Ectodermal cell (in vitro differentiated cells): ENCODE measurements at regions not wholly inside any gene's neighbourhood (a gene's known extent, or its start where the extent isn't known, plus 50 kb on each side); places are given as distances from the start of the nearest gene placed in this dataset.

Experiments
- H3K27ac ChIP-seq: 2 replicates; pipeline ENCODE4 v1.7.0; 2013; ENCODE audit warnings: mild to moderate bottlenecking, low read depth, low read length; ENCODE audit not compliant: insufficient read depth, poor library complexity, severe bottlenecking
- H3K27me3 ChIP-seq: 2 replicates; pipeline ENCODE4 v1.7.0; 2013; ENCODE audit warnings: mild to moderate bottlenecking, low read length; ENCODE audit not compliant: insufficient read depth, control insufficient read depth, poor library complexity, severe bottlenecking
- H3K36me3 ChIP-seq: one replicate; pipeline ENCODE4 v1.7.0; 2013; ENCODE audit warnings: low read length; ENCODE audit not compliant: control insufficient read depth, insufficient read depth
- H3K4me1 ChIP-seq: one replicate; pipeline ENCODE4 v1.7.0; 2013; ENCODE audit warnings: low read length; ENCODE audit not compliant: control insufficient read depth, insufficient read depth
- H3K4me3 ChIP-seq: 2 replicates; pipeline ENCODE4 v1.7.0; 2013; ENCODE audit warnings: low read depth, low read length, control low read depth; ENCODE audit not compliant: insufficient read depth
- H3K9me3 ChIP-seq: 2 replicates; pipeline ENCODE4 v1.7.0; 2013; ENCODE audit warnings: mild to moderate bottlenecking, low read length, moderate library complexity; ENCODE audit not compliant: control insufficient read depth
- WGBS, 2 experiments: methylation state at CpG; one replicate each; pipeline ENCODE4 v1.1.7; 2013; ENCODE audit warnings: missing lambda C conversion rate in 2 of 2; 5-methylcytosine and 5-hydroxymethylcytosine counted together

DNA sequence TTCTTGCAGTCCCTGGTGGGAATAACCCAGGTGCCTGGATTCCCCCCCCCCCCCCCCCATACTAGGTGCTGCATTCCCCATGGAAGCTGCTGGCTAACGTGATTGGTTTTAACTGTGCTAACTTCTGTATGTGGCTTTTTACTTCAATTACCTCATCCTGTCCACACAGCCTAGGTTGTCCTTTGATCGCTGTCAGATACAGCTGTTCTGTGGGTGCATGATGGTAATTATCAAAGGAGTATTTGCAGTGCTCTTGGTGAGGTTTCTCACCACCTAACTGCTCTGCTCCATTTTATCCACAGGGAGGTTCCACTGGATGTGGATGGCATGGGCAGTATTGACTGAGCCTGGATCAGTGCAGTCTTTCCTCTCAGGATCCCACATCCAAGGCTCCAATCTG, 93.0 kb downstream of the ZNF518B start:
- WGBS, 2 experiments, result 86 to 93% methylated on average over 1 to 2 of the region's 2 CpGs
- Histone ChIP-seq H3K9me3 (no peaks in the 10 kb centered on the region), H3K27ac (no peak overlapping the region)

DNA sequence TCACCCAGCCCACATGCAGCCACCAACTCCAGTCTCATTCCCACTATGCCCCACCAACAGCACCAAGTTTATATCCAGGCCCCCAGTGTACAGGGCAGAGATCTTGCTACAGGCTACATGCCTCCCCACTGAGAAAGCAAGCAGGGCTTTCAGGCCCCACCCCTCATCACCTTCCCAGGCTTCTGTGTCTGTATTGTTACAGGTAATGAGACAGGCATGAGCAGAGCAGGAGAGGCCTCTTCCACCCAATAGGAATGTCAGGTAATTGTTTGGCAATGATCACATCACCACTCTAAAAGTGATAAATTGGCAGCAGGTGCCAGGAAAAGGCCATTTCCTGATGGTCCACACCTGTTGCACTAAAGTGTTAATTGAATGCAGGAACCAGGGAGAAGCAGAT, 102.5 kb downstream of the ZNF518B start:
- Histone ChIP-seq H3K4me3 (no peak overlapping the region), H3K27me3 (no peaks in the 10 kb centered on the region), H3K9me3 (no peaks in the 10 kb centered on the region), H3K36me3 (no peaks in the 10 kb centered on the region), H3K27ac (no peak overlapping the region), H3K4me1 (no peaks in the 10 kb centered on the region)

More for the DNA sequence above, 93.0 kb downstream of the ZNF518B start:
- no peaks in the 10 kb centered on the region for H3K4me1 ChIP-seq
- H3K4me3 ChIP-seq, result no peak overlapping the region
- no peaks in the 10 kb centered on the region for H3K27me3 ChIP-seq
- no peaks in the 10 kb centered on the region for H3K36me3 ChIP-seq

DNA sequence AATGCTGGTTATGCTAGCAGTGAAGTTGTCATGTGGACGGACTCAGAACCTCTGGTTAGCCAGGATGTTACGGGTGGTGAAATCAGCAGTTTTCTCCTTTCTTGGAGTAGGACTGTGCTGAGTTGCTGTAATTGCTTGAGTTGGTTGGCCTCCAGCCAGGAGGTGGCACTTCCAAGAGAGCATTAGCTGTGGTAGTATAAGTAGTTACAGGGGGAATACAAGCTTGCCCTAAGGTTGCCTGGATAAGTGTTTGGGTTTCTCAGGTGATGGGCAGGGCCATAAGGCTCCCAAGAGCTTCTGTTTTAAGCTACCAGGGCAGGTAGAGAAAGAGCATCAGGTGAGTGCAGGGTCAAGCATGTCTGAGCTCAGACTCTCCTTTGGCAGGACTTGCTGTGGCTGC, 103.0 kb downstream of the ZNF518B start:
- Histone ChIP-seq H3K36me3 (no peaks in the 10 kb centered on the region), H3K27ac (no peak overlapping the region), H3K9me3 (no peaks in the 10 kb centered on the region), H3K27me3 (no peaks in the 10 kb centered on the region), H3K4me1 (no peaks in the 10 kb centered on the region), H3K4me3 (no peak overlapping the region)
- 96 to 98% methylated on average over 2 of the region's 2 CpGs for WGBS, 2 experiments

DNA sequence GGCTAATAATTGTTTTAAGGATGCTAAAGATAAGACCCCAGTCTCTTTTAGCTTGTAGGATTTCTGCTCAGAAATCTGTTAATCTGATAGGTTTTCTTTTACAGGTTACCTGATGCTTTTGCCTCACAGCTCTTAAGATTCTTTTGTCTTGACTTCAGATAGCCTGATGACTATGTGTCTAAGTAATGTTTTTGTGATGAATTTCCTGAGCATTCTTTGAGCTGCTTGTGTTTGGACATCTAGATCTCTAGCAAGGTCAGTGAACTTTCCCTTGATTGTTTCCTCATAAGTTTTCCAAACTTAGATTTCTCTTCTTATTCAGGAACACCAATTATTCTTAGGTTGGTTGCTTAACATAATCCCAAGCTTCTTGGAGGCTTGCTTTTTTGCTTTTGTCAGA, 104.1 kb downstream of the ZNF518B start:
- Histone ChIP-seq H3K4me3 (no peak overlapping the region), H3K9me3 (no peaks in the 10 kb centered on the region), H3K36me3 (no peaks in the 10 kb centered on the region), H3K4me1 (no peaks in the 10 kb centered on the region), H3K27me3 (no peaks in the 10 kb centered on the region), H3K27ac (no peak overlapping the region)

DNA sequence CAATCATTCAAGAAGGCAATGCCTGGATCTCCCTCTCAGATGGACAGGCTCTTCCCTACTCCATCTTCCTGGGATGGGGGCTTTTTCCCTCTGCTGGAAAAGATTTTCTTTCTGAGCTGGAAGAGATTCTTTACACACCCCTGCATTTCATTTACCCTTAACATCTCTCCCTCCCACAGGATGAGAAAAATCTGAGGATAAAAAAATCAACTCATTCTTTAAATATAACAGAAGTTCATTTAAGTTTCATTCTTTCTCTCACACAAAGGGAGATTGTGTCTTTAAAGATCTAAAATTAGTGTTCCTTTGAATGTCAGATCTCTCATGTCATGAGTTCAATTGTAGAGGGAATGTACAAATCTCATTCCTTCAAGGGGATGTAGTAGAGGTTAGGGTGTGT, 109.0 kb downstream of the ZNF518B start:
- no peaks in the 10 kb centered on the region for H3K36me3 ChIP-seq
- no peaks in the 10 kb centered on the region for H3K27me3 ChIP-seq
- H3K27ac ChIP-seq, result no peak overlapping the region
- no peaks in the 10 kb centered on the region for H3K9me3 ChIP-seq
- no peaks in the 10 kb centered on the region for H3K4me1 ChIP-seq
- H3K4me3 ChIP-seq, result no peak overlapping the region

DNA sequence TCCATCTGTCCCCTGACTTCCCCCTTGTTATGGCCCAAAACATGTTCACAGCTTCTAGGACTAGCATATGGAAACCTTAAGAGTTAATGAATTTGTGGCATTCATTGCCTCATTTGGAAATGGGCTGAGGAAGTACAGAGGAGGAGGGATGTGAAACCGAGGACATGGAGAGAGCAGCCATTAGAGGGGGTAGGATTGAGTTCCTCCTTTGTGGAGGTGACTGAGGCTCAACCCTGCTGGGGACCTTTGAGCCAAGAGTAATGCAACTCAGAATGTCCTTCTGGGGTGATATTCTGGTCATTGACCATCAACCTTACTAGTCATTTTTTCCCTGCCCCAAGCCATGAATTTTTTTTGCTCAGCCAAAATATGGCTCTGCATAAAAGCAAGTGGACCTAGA, 109.4 kb downstream of the ZNF518B start:
- no peak overlapping the region for H3K4me3 ChIP-seq
- WGBS, 2 experiments, result 81 to 82% methylated on average over 1 of the region's 1 CpG

DNA sequence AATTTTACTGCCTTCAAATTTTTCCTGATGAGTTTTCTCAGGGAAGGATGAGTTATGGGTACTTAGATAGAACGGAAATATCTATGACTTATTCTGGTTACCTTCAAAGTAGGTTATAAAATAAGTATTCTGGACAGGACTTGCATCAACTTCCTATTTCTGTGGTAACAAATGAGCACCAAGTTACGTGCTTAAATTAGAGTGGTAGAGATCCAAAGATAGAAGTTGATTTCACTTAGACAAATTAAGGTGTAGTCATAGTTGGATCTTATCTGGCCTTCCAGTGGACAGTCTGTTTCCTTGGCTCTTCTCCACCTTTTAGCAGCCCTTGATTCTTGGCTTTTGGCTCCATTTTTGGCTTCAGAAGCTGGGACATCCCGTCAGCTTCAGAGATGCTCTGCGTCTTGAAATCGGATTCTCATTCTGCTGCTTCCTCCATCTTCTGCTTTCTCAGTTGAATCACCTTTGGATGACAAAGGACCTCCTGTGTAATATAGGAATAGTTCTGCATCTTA, 109.9 kb downstream of the ZNF518B start:
- WGBS, 2 experiments, result 95 to 98% methylated on average over 5 of the region's 5 CpGs
- Histone ChIP-seq H3K4me3 (no peak overlapping the region), H3K9me3 (no peaks in the 10 kb centered on the region)

More for the DNA sequence above, 109.4 kb downstream of the ZNF518B start:
- Histone ChIP-seq H3K9me3 (no peaks in the 10 kb centered on the region), H3K36me3 (no peaks in the 10 kb centered on the region), H3K27me3 (no peaks in the 10 kb centered on the region), H3K27ac (no peak overlapping the region), H3K4me1 (no peaks in the 10 kb centered on the region)

DNA sequence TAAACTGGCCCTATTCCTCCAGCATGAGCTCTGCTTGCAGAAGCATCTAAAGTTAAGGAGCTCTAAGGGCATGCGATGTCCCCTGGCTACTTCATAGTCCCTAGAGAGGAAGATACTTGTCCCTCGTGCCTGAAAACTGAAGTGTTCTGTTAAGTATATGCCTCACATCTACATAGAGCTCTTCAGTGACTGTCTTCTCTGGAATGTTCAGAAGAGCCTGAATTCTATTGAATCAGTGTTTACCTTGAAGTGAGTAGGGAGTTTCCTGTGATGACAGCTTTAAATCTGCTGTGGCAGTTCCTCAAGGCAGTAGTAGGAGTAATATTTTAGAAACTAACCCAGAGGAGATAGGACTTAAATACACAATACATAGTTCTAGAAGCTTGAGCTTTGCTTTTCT, 111.2 kb downstream of the ZNF518B start:
- Histone ChIP-seq H3K27ac (no peak overlapping the region), H3K9me3 (no peaks in the 10 kb centered on the region)

More for the DNA sequence above, 109.9 kb downstream of the ZNF518B start:
- Histone ChIP-seq H3K36me3 (no peaks in the 10 kb centered on the region), H3K27me3 (no peaks in the 10 kb centered on the region), H3K4me1 (no peaks in the 10 kb centered on the region), H3K27ac (no peak overlapping the region)

DNA sequence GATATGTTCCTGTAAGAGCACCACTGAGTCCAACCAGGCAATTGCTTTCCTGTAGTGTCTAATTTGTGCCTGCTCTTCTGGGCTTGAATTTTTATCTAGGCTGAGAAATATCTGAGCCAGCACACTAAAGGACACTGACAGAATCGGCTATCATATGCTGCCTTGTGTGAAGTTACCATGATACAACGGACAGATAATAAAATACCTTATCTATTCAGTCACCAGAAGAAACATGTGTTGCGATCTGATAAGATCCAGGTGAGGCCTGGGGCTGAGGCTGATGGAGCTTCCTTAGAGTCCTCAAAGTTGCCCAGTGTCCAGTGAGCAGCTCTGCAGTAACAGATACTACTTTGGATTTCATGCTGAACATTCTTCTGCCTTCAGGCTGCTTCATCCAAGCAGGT, 111.8 kb downstream of the ZNF518B start:
- H3K36me3 ChIP-seq, result no peaks in the 10 kb centered on the region
- no peaks in the 10 kb centered on the region for H3K27me3 ChIP-seq
- H3K27ac ChIP-seq, result no peak overlapping the region
- no peaks in the 10 kb centered on the region for H3K9me3 ChIP-seq
- H3K4me1 ChIP-seq, result no peaks in the 10 kb centered on the region
- no peak overlapping the region for H3K4me3 ChIP-seq
- WGBS, 2 experiments, result 93 to 97% methylated on average over 3 of the region's 3 CpGs

More for the DNA sequence above, 111.2 kb downstream of the ZNF518B start:
- WGBS, 2 experiments, result 91 to 93% methylated on average over 2 of the region's 2 CpGs
- Histone ChIP-seq H3K27me3 (no peaks in the 10 kb centered on the region), H3K36me3 (no peaks in the 10 kb centered on the region), H3K4me3 (no peak overlapping the region), H3K4me1 (no peaks in the 10 kb centered on the region)

DNA sequence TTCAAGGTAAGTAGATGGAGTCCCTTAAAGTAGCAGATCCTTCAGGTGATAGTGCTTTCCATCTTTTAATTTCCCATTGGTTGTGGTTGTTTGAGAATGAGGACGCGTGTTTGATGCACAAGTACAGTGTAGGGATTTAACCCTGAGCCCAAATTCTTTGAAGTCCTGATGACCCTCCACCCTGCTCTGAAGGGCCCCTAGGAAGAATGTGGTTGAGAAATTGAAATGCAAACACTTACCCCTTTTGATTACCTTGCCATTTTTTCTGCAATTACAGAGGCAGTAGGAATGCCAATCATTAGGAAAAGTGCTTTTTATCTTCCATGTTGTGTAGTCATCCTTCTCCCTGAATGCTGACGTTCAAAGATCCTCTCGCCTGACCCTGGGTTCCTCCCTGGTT, 112.4 kb downstream of the ZNF518B start:
- H3K4me1 ChIP-seq, result no peaks in the 10 kb centered on the region
- no peak overlapping the region for H3K4me3 ChIP-seq
- no peaks in the 10 kb centered on the region for H3K9me3 ChIP-seq
- 92 to 94% methylated on average over 4 of the region's 4 CpGs for WGBS, 2 experiments
- no peaks in the 10 kb centered on the region for H3K36me3 ChIP-seq
- H3K27ac ChIP-seq, result no peak overlapping the region
- no peaks in the 10 kb centered on the region for H3K27me3 ChIP-seq

DNA sequence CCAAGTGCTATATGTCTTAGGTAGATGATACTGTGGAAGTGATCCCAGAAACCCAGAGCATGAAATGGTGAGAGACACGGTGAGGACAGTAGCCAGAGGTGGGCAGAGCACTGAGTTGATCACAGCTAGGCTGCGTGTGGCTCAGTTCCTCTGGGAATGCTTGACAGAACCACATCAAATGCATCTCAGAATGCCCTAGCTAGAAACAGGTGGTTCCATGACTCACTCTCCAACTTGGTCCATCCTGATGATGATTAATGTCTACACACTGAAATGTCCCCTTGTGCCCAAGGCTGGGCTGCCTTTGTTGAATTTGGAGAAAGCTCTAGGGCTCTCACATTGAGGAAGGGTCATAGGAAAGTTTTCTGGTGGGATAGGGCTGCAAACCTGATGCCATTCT, 113.6 kb downstream of the ZNF518B start:
- Histone ChIP-seq H3K27me3 (no peaks in the 10 kb centered on the region), H3K36me3 (no peaks in the 10 kb centered on the region), H3K27ac (no peak overlapping the region), H3K4me3 (no peak overlapping the region), H3K9me3 (no peaks in the 10 kb centered on the region), H3K4me1 (no peaks in the 10 kb centered on the region)
- 90 to 95% methylated on average over 2 of the region's 2 CpGs for WGBS, 2 experiments
